ENCODE measurements at regions not wholly inside any gene's neighbourhood (a gene's known extent, or its start where the extent isn't known, plus 50 kb on each side); places are given as distances from the start of the nearest gene placed in this dataset.

DNA sequence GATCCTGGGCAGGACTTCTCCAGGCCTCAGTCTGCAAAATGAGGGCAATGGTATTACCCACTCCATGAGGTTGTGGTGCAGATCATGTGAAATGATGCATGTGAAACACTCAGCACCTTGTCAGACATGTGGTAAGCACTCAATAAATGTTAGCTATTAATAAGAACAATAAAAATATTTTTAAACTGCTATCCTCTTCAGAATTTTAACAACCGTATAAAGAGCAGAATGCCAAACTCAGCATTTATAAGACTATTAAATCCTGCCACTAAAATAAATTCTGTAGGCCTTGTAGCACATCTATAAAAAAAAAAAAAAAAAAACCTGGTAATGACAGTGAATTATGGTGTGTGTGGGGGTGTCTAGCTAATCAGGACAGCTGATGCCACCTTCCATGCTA is 213.9 kb upstream of the UMPS start:
- TF ChIP-seq, protein P1, sequence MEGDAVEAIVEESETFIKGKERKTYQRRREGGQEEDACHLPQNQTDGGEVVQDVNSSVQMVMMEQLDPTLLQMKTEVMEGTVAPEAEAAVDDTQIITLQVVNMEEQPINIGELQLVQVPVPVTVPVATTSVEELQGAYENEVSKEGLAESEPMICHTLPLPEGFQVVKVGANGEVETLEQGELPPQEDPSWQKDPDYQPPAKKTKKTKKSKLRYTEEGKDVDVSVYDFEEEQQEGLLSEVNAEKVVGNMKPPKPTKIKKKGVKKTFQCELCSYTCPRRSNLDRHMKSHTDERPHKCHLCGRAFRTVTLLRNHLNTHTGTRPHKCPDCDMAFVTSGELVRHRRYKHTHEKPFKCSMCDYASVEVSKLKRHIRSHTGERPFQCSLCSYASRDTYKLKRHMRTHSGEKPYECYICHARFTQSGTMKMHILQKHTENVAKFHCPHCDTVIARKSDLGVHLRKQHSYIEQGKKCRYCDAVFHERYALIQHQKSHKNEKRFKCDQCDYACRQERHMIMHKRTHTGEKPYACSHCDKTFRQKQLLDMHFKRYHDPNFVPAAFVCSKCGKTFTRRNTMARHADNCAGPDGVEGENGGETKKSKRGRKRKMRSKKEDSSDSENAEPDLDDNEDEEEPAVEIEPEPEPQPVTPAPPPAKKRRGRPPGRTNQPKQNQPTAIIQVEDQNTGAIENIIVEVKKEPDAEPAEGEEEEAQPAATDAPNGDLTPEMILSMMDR (IDR thresholded peaks at IDR 0.05; ENCODE audit: low read length): no peak
- no peak for TF ChIP-seq EZH2 (IDR thresholded peaks at IDR 0.05; ENCODE audit: borderline replicate concordance, low read length)
